HG02938 (cell line): ENCODE measurements at regions not wholly inside any gene's neighbourhood (a gene's known extent, or its start where the extent isn't known, plus 50 kb on each side); places are given as distances from the start of the nearest gene placed in this dataset.
"Not testable (repeated sequence)": the region's sequence is repeated elsewhere in the genome, so short reads cannot be mapped to it uniquely, and the experiment has no call there.

Source experiments
- ATAC-seq: cut with Tn5 transposase; IDR thresholded peaks from one replicate; pipeline ENCODE4 v1.9.1; 2021; ENCODE audit warnings: mild to moderate bottlenecking, moderate library complexity; ENCODE audit not compliant: unreplicated experiment

- no peak for ATAC-seq
Observed at GRCh38 chr14:106209755-106210154, 683.4 kb downstream of the TMEM121 start.

- ATAC-seq = no peak
Observed at GRCh38 chr14:106210650-106211049, 684.3 kb downstream of the TMEM121 start.

- no peak for ATAC-seq
Observed at GRCh38 chr14:106211334-106211900, 685.0 kb downstream of the TMEM121 start.

GRCh38 chr14:106215229-106215628 lies 688.8 kb downstream of the TMEM121 start:
- no peak for ATAC-seq

- no peak for ATAC-seq
Observed at GRCh38 chr14:106216679-106217078, 690.3 kb downstream of the TMEM121 start.

GRCh38 chr14:106218174-106218573 lies 691.8 kb downstream of the TMEM121 start:
- ATAC-seq = no peak

GRCh38 chr14:106222311-106222710 lies 695.9 kb downstream of the TMEM121 start:
- ATAC-seq = no peak

GRCh38 chr14:106222731-106223130 lies 696.3 kb downstream of the TMEM121 start:
- ATAC-seq = no peak

GRCh38 chr14:106227793-106228192 lies 701.4 kb downstream of the TMEM121 start:
- ATAC-seq = no peak

GRCh38 chr14:106228541-106229158 lies 702.3 kb downstream of the TMEM121 start:
- no peak for ATAC-seq

- no peak for ATAC-seq
Observed at GRCh38 chr14:106230071-106230470, 703.7 kb downstream of the TMEM121 start.

GRCh38 chr14:106233191-106233590 lies 706.8 kb downstream of the TMEM121 start:
- not testable (repeated sequence) for ATAC-seq

- ATAC-seq = not testable (repeated sequence)
Observed at GRCh38 chr14:106234525-106235254, 708.3 kb downstream of the TMEM121 start.

GRCh38 chr14:106235356-106236159 lies 709.2 kb downstream of the TMEM121 start:
- ATAC-seq = no peak

- no peak for ATAC-seq
Observed at GRCh38 chr14:106248321-106249192, 722.2 kb downstream of the TMEM121 start.

- not testable (repeated sequence) for ATAC-seq
Observed at GRCh38 chr14:106253995-106254394, 727.6 kb downstream of the TMEM121 start.

- not testable (repeated sequence) for ATAC-seq
Observed at GRCh38 chr14:106257569-106257994, 731.2 kb downstream of the TMEM121 start.

- no peak for ATAC-seq
Observed at GRCh38 chr14:106268013-106268727, 741.8 kb downstream of the TMEM121 start.

GRCh38 chr14:106269029-106269428 lies 742.6 kb downstream of the TMEM121 start:
- no peak for ATAC-seq
